ENCODE measurements at regions not wholly inside any gene's neighbourhood (a gene's known extent, or its start where the extent isn't known, plus 50 kb on each side); places are given as distances from the start of the nearest gene placed in this dataset.
"Not testable (repeated sequence)": the region's sequence is repeated elsewhere in the genome, so short reads cannot be mapped to it uniquely, and the experiment has no call there.

DNA sequence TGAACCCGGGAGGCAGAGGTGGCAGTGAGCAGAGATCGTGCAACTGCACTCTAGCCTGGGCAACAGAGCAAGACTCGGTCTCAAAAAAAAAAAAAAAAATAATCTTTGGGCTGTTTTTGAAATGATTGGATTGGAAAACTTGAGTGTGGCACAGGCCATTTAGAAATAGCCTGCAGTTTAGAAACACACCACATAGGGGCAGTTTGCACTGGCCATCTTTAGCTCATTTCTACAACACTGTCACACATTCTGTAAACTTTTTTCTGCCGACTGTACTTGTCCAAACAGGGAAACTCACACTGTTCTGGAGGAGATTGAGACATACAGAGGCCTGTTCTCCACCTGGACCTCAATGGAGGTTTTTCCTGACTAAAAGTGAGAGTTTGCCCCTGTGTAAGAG lies 546.3 kb downstream of the RPIA start:
- H3K4me1 ChIP-seq; H3K36me3 Mint-ChIP-seq (ENCODE audit: insufficient read depth, unreplicated experiment); H3K9me3 ChIP-seq; H3K27ac Mint-ChIP-seq (ENCODE audit: unreplicated experiment); H3K27me3 Mint-ChIP-seq (ENCODE audit: insufficient read depth, unreplicated experiment); intact Hi-C loops (cut with micrococcal nuclease; ENCODE audit: unreplicated experiment); BruUV-seq (replicated peaks); DNase-seq; POLR2A ChIA-PET; H3K4me1 Mint-ChIP-seq (ENCODE audit: low read depth, unreplicated experiment); H3K9me3 Mint-ChIP-seq (ENCODE audit: unreplicated experiment); H3K4me3 Mint-ChIP-seq (ENCODE audit: unreplicated experiment); CTCF ChIA-PET; H3K27me3 ChIP-seq (replicated peaks; ENCODE audit: control insufficient read depth, insufficient read depth, low read length); H3K36me3 ChIP-seq (ENCODE audit: control insufficient read depth, insufficient read depth, low read length); H3K4me3 ChIP-seq (ENCODE audit: low read depth, low read length): not testable (repeated sequence)

DNA sequence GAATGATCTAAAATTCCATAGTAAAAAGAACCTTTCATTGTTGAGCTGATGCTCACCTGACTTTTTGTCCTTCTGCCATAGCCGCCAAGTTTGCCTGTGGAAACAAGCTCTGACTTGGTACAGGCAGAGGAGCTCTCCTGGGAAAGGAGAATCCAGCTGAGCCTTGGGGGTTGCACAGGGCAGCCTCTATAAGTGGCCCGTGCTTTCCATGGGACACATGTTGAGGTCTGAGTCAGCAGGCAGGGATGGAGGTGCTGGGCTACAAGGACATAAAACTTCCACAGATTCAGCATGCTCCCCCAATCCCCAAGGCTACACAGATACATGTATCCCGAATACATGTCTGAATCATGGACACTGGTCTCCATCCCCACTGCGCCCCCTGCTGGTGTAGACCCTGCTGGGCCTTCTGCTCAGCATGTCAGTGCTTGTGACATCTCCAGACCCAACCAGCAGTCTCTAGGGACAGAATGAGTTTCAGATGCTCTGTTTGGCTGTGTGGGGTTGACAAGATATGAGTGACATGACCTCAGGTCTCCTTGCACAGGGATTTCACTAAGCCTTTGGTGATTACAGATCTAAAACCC lies 551.7 kb downstream of the RPIA start:
- H3K27me3 Mint-ChIP-seq (ENCODE audit: insufficient read depth, unreplicated experiment); intact Hi-C loops (cut with micrococcal nuclease; ENCODE audit: unreplicated experiment); H3K4me1 Mint-ChIP-seq (ENCODE audit: low read depth, unreplicated experiment); BruUV-seq (replicated peaks); H3K4me1 ChIP-seq; DNase-seq; H3K9me3 ChIP-seq; H3K27ac Mint-ChIP-seq (ENCODE audit: unreplicated experiment); CTCF ChIA-PET; POLR2A ChIA-PET; H3K4me3 Mint-ChIP-seq (ENCODE audit: unreplicated experiment); H3K36me3 ChIP-seq (ENCODE audit: control insufficient read depth, insufficient read depth, low read length); H3K27me3 ChIP-seq (replicated peaks; ENCODE audit: control insufficient read depth, insufficient read depth, low read length); H3K36me3 Mint-ChIP-seq (ENCODE audit: insufficient read depth, unreplicated experiment); H3K4me3 ChIP-seq (ENCODE audit: low read depth, low read length); H3K9me3 Mint-ChIP-seq (ENCODE audit: unreplicated experiment): not testable (repeated sequence)
- TF ChIP-seq, protein P1, sequence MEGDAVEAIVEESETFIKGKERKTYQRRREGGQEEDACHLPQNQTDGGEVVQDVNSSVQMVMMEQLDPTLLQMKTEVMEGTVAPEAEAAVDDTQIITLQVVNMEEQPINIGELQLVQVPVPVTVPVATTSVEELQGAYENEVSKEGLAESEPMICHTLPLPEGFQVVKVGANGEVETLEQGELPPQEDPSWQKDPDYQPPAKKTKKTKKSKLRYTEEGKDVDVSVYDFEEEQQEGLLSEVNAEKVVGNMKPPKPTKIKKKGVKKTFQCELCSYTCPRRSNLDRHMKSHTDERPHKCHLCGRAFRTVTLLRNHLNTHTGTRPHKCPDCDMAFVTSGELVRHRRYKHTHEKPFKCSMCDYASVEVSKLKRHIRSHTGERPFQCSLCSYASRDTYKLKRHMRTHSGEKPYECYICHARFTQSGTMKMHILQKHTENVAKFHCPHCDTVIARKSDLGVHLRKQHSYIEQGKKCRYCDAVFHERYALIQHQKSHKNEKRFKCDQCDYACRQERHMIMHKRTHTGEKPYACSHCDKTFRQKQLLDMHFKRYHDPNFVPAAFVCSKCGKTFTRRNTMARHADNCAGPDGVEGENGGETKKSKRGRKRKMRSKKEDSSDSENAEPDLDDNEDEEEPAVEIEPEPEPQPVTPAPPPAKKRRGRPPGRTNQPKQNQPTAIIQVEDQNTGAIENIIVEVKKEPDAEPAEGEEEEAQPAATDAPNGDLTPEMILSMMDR (IDR thresholded peaks at IDR 0.05; ENCODE audit: insufficient read depth in 1 of 2, low read depth in 1 of 2, low read length in 1 of 2, severe bottlenecking in 1 of 2, unreplicated experiment in 1 of 2): peak; percentile 7 to 42

DNA sequence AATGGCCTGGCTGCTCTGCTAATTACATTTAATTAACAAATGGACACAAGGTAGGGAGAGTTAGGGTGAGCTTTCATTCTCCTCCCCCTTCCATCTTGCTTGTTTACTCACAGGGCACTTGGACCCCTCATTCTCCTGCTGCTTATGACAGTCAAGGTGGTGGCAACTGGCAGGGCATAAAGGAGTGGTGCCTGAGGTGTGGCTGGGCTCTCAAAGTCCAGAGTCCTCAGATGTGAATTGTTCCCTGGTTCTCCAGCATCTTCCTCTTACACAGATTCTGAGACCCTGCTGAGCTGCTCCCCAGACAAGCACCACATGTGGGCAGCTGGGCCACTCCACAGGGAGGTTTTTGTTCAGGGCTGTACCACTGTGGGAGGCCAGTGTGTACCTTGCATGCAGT lies 552.9 kb downstream of the RPIA start:
- H3K4me3 Mint-ChIP-seq (ENCODE audit: unreplicated experiment); DNase-seq; H3K27me3 ChIP-seq (replicated peaks; ENCODE audit: control insufficient read depth, insufficient read depth, low read length); H3K4me3 ChIP-seq (ENCODE audit: low read depth, low read length); H3K36me3 ChIP-seq (ENCODE audit: control insufficient read depth, insufficient read depth, low read length); H3K9me3 ChIP-seq; CTCF ChIA-PET; BruUV-seq (replicated peaks); H3K4me1 ChIP-seq; H3K27ac Mint-ChIP-seq (ENCODE audit: unreplicated experiment); H3K9me3 Mint-ChIP-seq (ENCODE audit: unreplicated experiment); H3K4me1 Mint-ChIP-seq (ENCODE audit: low read depth, unreplicated experiment); intact Hi-C loops (cut with micrococcal nuclease; ENCODE audit: unreplicated experiment); H3K36me3 Mint-ChIP-seq (ENCODE audit: insufficient read depth, unreplicated experiment); H3K27me3 Mint-ChIP-seq (ENCODE audit: insufficient read depth, unreplicated experiment); POLR2A ChIA-PET: not testable (repeated sequence)

DNA sequence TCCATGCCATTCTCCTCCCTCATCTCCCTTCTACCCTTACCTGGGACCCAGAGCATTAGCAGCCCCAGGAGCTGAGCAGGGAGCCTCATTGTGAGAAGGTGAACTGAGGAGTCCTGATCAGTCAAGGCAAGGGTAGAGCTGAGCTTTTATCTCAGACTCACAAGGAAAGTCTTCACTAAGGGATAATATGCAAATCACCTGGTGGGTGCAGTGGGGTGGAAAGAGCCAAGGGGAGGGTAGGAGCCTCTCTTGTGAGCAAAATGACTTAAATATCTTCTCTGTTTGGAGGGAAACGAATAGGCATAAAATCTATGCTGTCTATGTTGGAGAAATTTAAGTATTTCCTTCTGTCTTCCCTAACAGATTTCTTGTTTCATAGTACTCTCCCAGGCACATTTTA lies 554.0 kb downstream of the RPIA start:
- CTCF ChIA-PET; H3K27me3 ChIP-seq (replicated peaks; ENCODE audit: control insufficient read depth, insufficient read depth, low read length); H3K9me3 Mint-ChIP-seq (ENCODE audit: unreplicated experiment); H3K4me3 Mint-ChIP-seq (ENCODE audit: unreplicated experiment); intact Hi-C loops (cut with micrococcal nuclease; ENCODE audit: unreplicated experiment); H3K36me3 ChIP-seq (ENCODE audit: control insufficient read depth, insufficient read depth, low read length); H3K4me1 ChIP-seq; POLR2A ChIA-PET; H3K4me3 ChIP-seq (ENCODE audit: low read depth, low read length); H3K4me1 Mint-ChIP-seq (ENCODE audit: low read depth, unreplicated experiment); H3K27ac Mint-ChIP-seq (ENCODE audit: unreplicated experiment); H3K9me3 ChIP-seq; H3K36me3 Mint-ChIP-seq (ENCODE audit: insufficient read depth, unreplicated experiment); BruUV-seq (replicated peaks); DNase-seq; H3K27me3 Mint-ChIP-seq (ENCODE audit: insufficient read depth, unreplicated experiment): not testable (repeated sequence)

DNA sequence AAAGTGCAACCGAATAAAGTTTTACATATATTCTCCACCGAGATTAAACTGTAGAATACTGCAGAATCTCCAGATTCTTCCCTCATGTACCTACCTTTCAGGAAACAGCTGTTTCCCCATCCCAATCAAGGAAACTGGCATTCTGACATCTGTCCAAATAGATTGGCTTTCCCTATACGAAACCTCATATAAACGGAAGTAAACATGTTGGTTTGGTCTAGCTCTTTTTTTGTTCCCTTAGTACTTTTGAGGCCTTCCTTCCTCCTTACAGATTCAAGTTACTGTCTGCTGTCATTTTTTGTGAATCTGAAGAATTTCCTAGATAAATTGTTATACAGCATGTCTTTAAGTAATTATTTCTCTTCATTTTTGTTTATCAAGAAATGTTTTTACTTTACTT lies 554.6 kb downstream of the RPIA start:
- DNase-seq; H3K4me3 ChIP-seq (ENCODE audit: low read depth, low read length); H3K9me3 ChIP-seq; H3K4me1 Mint-ChIP-seq (ENCODE audit: low read depth, unreplicated experiment); intact Hi-C loops (cut with micrococcal nuclease; ENCODE audit: unreplicated experiment); H3K36me3 ChIP-seq (ENCODE audit: control insufficient read depth, insufficient read depth, low read length); POLR2A ChIA-PET; H3K27me3 ChIP-seq (replicated peaks; ENCODE audit: control insufficient read depth, insufficient read depth, low read length); CTCF ChIA-PET; BruUV-seq (replicated peaks); H3K27ac Mint-ChIP-seq (ENCODE audit: unreplicated experiment); H3K36me3 Mint-ChIP-seq (ENCODE audit: insufficient read depth, unreplicated experiment); H3K4me3 Mint-ChIP-seq (ENCODE audit: unreplicated experiment); H3K27me3 Mint-ChIP-seq (ENCODE audit: insufficient read depth, unreplicated experiment); H3K9me3 Mint-ChIP-seq (ENCODE audit: unreplicated experiment); H3K4me1 ChIP-seq: not testable (repeated sequence)

DNA sequence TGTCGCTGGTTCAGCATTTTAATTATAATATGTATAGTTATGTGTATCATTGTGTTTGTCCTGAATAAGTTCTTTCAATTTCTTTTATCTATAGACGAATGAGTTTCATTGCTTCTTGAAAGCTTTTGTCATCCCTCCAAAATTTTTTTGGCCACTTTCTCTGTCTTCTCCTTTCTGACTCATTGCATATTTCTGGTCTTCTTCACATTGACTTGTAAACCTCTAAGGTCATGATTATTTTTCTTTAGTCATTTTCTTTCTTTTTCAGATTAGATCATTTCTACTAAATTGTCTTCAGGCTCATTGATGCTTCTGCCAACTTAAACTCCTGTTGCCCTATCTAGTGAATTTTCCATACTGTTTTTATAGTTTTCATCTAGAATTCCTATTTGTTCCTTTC lies 555.1 kb downstream of the RPIA start:
- DNase-seq; H3K27ac Mint-ChIP-seq (ENCODE audit: unreplicated experiment); H3K36me3 Mint-ChIP-seq (ENCODE audit: insufficient read depth, unreplicated experiment); POLR2A ChIA-PET; CTCF ChIA-PET; H3K4me1 Mint-ChIP-seq (ENCODE audit: low read depth, unreplicated experiment); H3K27me3 Mint-ChIP-seq (ENCODE audit: insufficient read depth, unreplicated experiment); H3K27me3 ChIP-seq (replicated peaks; ENCODE audit: control insufficient read depth, insufficient read depth, low read length); H3K9me3 Mint-ChIP-seq (ENCODE audit: unreplicated experiment); H3K4me3 Mint-ChIP-seq (ENCODE audit: unreplicated experiment); H3K4me1 ChIP-seq; BruUV-seq (replicated peaks); H3K4me3 ChIP-seq (ENCODE audit: low read depth, low read length); intact Hi-C loops (cut with micrococcal nuclease; ENCODE audit: unreplicated experiment); H3K9me3 ChIP-seq; H3K36me3 ChIP-seq (ENCODE audit: control insufficient read depth, insufficient read depth, low read length): not testable (repeated sequence)

DNA sequence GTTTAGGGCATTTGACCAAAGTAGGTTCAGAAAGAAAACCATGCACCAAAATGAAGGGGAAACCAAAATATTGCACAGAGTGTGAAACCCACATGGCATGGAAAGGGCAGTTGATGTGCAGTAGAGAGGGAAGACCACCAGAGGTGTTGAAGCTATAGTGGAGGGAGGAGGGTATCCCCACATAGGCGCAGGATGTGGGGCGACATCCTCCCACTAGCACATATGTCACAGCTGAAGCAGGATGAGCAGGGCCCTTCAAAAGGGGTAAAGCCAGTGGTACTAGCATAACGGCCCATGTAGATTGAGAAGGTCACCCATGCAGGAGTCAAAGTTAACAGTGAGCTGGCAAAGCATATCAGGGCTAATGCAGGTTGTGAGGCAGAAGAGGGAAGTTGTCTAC lies 563.5 kb downstream of the RPIA start:
- BruUV-seq (replicated peaks): not testable (repeated sequence)

More for the DNA sequence above, 563.5 kb downstream of the RPIA start:
- DNase-seq; H3K36me3 Mint-ChIP-seq (ENCODE audit: insufficient read depth, unreplicated experiment); CTCF ChIA-PET; H3K4me3 Mint-ChIP-seq (ENCODE audit: unreplicated experiment); H3K27me3 ChIP-seq (replicated peaks; ENCODE audit: control insufficient read depth, insufficient read depth, low read length); H3K27me3 Mint-ChIP-seq (ENCODE audit: insufficient read depth, unreplicated experiment); H3K9me3 Mint-ChIP-seq (ENCODE audit: unreplicated experiment); H3K4me1 Mint-ChIP-seq (ENCODE audit: low read depth, unreplicated experiment); H3K4me3 ChIP-seq (ENCODE audit: low read depth, low read length); intact Hi-C loops (cut with micrococcal nuclease; ENCODE audit: unreplicated experiment); POLR2A ChIA-PET; H3K27ac Mint-ChIP-seq (ENCODE audit: unreplicated experiment); H3K4me1 ChIP-seq; H3K36me3 ChIP-seq (ENCODE audit: control insufficient read depth, insufficient read depth, low read length); H3K9me3 ChIP-seq: not testable (repeated sequence)
